Chondrocyte (in vitro differentiated cells): ENCODE measurements at regions not wholly inside any gene's neighbourhood (a gene's known extent, or its start where the extent isn't known, plus 50 kb on each side); places are given as distances from the start of the nearest gene placed in this dataset.

ENCODE experiments used
- DNase-seq: peaks from one replicate; pipeline ENCODE4 v3.0.0; 2021; ENCODE audit warnings: mixed read lengths, low spot score
- H3K27ac Mint-ChIP-seq: one replicate; pipeline ENCODE4 v1.8.0; 2021; ENCODE audit warnings: mild to moderate bottlenecking, moderate library complexity, mixed read lengths; ENCODE audit not compliant: unreplicated experiment
- H3K27me3 Mint-ChIP-seq: 2 replicates; pipeline ENCODE4 v1.8.0; 2021; ENCODE audit warnings: low read depth, mixed read lengths
- H3K36me3 Mint-ChIP-seq: 2 replicates; pipeline ENCODE4 v1.8.0; 2021; ENCODE audit warnings: low read depth, mixed read lengths
- H3K4me1 Mint-ChIP-seq: 2 replicates; pipeline ENCODE4 v1.8.0; 2021; ENCODE audit warnings: low read depth, mild to moderate bottlenecking, mixed read lengths
- H3K4me3 Mint-ChIP-seq: one replicate; pipeline ENCODE4 v1.8.0; 2021; ENCODE audit warnings: mild to moderate bottlenecking, moderate library complexity, mixed read lengths; ENCODE audit not compliant: unreplicated experiment
- H3K9me3 Mint-ChIP-seq: 2 replicates; pipeline ENCODE4 v1.8.0; 2021; ENCODE audit warnings: low read depth, mixed read lengths
- TF ChIP-seq, protein P1 (sequence below): fragments of 200-600 bp; sonication (generic); IDR thresholded peaks from 2 replicates; pipeline ENCODE4 v1.5.0; 2021; ENCODE audit warnings: antibody characterized with exemption, mild to moderate bottlenecking, moderate library complexity

DNA sequence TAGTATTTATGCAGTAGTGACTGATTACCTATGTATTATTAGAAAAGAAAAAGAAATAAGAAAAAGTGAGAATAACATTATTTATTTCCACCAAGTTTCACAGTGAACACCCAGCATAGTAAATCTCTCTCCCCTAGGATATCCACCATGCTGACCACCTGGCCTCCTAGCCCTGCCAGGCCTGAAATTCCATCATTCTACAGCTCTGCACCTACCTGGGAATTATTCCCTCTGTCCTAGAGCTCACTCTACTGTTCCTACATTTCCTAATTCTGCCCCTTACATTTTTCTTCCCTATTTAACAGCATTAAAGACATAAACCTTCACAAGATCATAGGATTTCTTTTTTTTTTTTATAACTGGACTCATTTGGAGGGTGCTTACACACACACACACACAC, 525.3 kb upstream of the PPP2R3A start:
- H3K27me3 Mint-ChIP-seq: no peaks in the 10 kb centered on the region
- no peaks in the 10 kb centered on the region for H3K9me3 Mint-ChIP-seq
- no peak overlapping the region for H3K27ac Mint-ChIP-seq
- H3K4me1 Mint-ChIP-seq: peaks cover 7% of the 10 kb centered on the region
- no peak overlapping the region for H3K4me3 Mint-ChIP-seq
- DNase-seq: no peak
- TF ChIP-seq, protein P1, sequence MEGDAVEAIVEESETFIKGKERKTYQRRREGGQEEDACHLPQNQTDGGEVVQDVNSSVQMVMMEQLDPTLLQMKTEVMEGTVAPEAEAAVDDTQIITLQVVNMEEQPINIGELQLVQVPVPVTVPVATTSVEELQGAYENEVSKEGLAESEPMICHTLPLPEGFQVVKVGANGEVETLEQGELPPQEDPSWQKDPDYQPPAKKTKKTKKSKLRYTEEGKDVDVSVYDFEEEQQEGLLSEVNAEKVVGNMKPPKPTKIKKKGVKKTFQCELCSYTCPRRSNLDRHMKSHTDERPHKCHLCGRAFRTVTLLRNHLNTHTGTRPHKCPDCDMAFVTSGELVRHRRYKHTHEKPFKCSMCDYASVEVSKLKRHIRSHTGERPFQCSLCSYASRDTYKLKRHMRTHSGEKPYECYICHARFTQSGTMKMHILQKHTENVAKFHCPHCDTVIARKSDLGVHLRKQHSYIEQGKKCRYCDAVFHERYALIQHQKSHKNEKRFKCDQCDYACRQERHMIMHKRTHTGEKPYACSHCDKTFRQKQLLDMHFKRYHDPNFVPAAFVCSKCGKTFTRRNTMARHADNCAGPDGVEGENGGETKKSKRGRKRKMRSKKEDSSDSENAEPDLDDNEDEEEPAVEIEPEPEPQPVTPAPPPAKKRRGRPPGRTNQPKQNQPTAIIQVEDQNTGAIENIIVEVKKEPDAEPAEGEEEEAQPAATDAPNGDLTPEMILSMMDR: no peak
- H3K36me3 Mint-ChIP-seq: no peaks in the 10 kb centered on the region

DNA sequence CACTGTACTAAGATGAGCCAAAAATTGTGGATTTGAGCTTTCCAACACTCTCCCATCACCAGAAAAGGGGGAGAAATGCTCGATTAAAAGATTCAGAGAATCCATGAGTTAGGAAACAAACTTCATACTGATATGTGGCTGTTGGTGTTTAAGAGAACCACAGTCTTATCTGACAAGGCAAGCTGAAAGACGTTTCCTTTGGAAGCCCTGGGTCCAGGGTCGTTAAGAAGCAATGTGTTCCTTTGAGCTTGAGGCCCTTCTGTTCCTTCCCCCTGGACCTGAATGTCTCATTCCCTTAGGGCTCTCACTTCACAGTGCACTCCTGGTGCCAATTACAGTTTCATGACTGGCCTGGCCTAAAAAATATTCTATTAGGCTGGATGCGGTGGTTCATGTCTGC, 524.8 kb upstream of the PPP2R3A start:
- Mint-ChIP-seq H3K9me3 (no peaks in the 10 kb centered on the region), H3K27ac (no peak overlapping the region), H3K27me3 (no peaks in the 10 kb centered on the region), H3K4me1 (peaks cover 7% of the 10 kb centered on the region), H3K36me3 (no peaks in the 10 kb centered on the region), H3K4me3 (no peak overlapping the region)
- DNase-seq: no peak
- TF ChIP-seq, protein P1: no peak

DNA sequence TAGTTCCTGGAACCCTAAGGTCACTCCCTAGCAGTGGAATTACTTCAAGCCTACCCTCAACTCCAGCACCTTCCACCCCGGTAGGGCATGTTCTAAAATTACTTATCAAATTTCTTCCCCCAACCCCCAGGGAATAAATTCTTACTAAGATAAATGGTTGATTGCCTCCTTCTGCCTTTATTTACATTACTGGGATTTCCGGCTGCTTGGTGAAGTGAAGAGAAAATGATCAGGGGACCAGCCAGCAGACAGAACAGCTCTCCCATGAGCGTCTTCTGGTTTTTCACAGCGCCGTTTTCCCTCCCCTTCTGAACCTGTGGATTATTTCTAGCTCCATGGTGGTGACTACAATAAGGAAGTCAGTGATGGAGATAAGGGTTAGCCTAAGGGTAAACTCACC, 521.5 kb upstream of the PPP2R3A start:
- H3K27ac Mint-ChIP-seq: no peak overlapping the region
- H3K9me3 Mint-ChIP-seq: no peaks in the 10 kb centered on the region
- peaks cover 3% of the 10 kb centered on the region for H3K4me1 Mint-ChIP-seq
- TF ChIP-seq, protein P1: no peak
- no peak overlapping the region for H3K4me3 Mint-ChIP-seq
- H3K36me3 Mint-ChIP-seq: no peaks in the 10 kb centered on the region
- DNase-seq: no peak
- no peaks in the 10 kb centered on the region for H3K27me3 Mint-ChIP-seq

DNA sequence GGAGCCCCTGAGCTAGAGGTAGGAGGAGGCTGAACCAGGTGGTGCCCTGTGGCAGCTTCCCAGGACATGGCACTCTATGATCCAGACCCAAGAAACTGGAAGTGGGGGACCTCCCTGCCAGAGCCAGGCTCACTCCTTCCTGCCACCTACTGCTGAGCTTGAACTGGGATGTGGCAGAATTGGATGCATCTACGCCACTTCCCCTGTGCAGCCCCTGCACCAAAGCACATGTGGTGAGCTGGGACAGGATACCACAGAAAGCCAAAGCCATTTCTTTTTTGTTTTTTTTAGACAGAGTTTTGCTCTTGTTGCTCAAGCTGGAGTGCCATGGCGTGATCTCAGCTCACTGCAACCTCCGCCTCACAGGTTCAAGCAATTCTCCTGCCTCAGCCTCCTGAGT, 518.0 kb upstream of the PPP2R3A start:
- H3K4me1 Mint-ChIP-seq: no peaks in the 10 kb centered on the region
- no peak overlapping the region for H3K4me3 Mint-ChIP-seq
- no peaks in the 10 kb centered on the region for H3K36me3 Mint-ChIP-seq
- no peaks in the 10 kb centered on the region for H3K9me3 Mint-ChIP-seq
- no peak for DNase-seq
- H3K27me3 Mint-ChIP-seq: no peaks in the 10 kb centered on the region
- H3K27ac Mint-ChIP-seq: no peak overlapping the region
- TF ChIP-seq, protein P1: no peak

DNA sequence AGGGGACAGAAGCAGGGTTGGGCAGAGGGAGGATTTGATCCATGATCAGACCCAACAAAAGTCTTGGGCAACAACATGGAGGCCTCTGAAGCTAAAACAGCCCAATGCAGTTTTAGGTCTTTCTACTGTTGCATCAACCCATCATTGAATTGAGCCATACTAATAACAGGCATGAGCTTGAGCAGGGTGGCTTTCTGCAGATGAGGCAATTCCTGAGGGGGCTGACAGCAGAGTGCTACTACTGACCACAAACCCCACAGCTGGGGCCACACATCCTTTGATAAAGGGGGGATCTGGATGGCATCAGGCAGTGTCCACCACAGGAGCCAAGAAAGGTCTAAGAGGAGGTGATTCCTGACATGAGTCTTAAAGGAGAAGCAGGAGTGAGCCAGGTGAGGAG, 517.0 kb upstream of the PPP2R3A start:
- Mint-ChIP-seq H3K4me1 (no peaks in the 10 kb centered on the region), H3K4me3 (no peak overlapping the region), H3K9me3 (no peaks in the 10 kb centered on the region), H3K27ac (no peak overlapping the region), H3K36me3 (no peaks in the 10 kb centered on the region), H3K27me3 (peaks cover 3% of the 10 kb centered on the region)
- TF ChIP-seq, protein P1: no peak
- DNase-seq: no peak
